Mesenchymal stem cell (in vitro differentiated cells and primary cell): ENCODE measurements at regions not wholly inside any gene's neighbourhood (a gene's known extent, or its start where the extent isn't known, plus 50 kb on each side); places are given as distances from the start of the nearest gene placed in this dataset.

Experiments
- DNase-seq: peaks from one replicate; pipeline ENCODE4 v3.0.0-alpha.2; 2013
- H2AFZ ChIP-seq: one replicate; pipeline ENCODE4 v1.6.1; 2013; ENCODE audit warnings: low read depth, mild to moderate bottlenecking, control low read depth, inconsistent platforms, low read length, moderate library complexity
- H2AK5ac ChIP-seq: 2 replicates; pipeline ENCODE4 v1.6.1; 2013; ENCODE audit warnings: low read length, moderate library complexity, mild to moderate bottlenecking, inconsistent platforms; ENCODE audit not compliant: severe bottlenecking
- H2BK120ac ChIP-seq: one replicate; pipeline ENCODE4 v1.6.1; 2013; ENCODE audit warnings: low read depth, mild to moderate bottlenecking, inconsistent platforms, low read length, moderate library complexity
- H2BK12ac ChIP-seq, 2 experiments: one replicate each; pipeline ENCODE4 v1.6.1; 2013; ENCODE audit warnings: inconsistent platforms in 2 of 2, low read length in 2 of 2, mild to moderate bottlenecking in 2 of 2, moderate library complexity in 2 of 2, control low read depth in 1 of 2
- H2BK15ac ChIP-seq: one replicate; pipeline ENCODE4 v1.6.1; 2013; ENCODE audit warnings: mild to moderate bottlenecking, low read depth, inconsistent platforms; ENCODE audit not compliant: poor library complexity, severe bottlenecking
- H2BK5ac ChIP-seq: 2 replicates; pipeline ENCODE4 v1.6.1; 2013; ENCODE audit warnings: low read depth, mild to moderate bottlenecking, low read length, control low read depth, inconsistent platforms; ENCODE audit not compliant: poor library complexity, severe bottlenecking
- H3K14ac ChIP-seq, 2 experiments: one replicate each; pipeline ENCODE4 v1.6.1; 2013; ENCODE audit warnings: inconsistent platforms in 2 of 2, low read length in 2 of 2, control low read depth in 1 of 2, mild to moderate bottlenecking in 1 of 2, moderate library complexity in 1 of 2
- H3K18ac ChIP-seq, 2 experiments: one replicate each; pipeline ENCODE4 v1.6.1; 2013; ENCODE audit warnings: inconsistent platforms in 2 of 2, low read length in 2 of 2, control low read depth in 1 of 2, low read depth in 1 of 2, mild to moderate bottlenecking in 1 of 2
- H3K23ac ChIP-seq, 2 experiments: one replicate each; pipeline ENCODE4 v1.6.1; 2013; ENCODE audit warnings: inconsistent platforms in 2 of 2, low read length in 2 of 2, mild to moderate bottlenecking in 2 of 2, moderate library complexity in 2 of 2, control low read depth in 1 of 2
- H3K27ac ChIP-seq: 2 replicates; pipeline ENCODE4 v1.5.1; 2013; ENCODE audit warnings: mild to moderate bottlenecking, moderate library complexity, low read length, control low read depth, inconsistent platforms; ENCODE audit not compliant: poor library complexity, severe bottlenecking
- H3K27me3 ChIP-seq, 2 experiments: 2 replicates each; pipeline versions ENCODE4 v1.6.1 to v1.7.0; 2013; ENCODE audit warnings: low read length in 2 of 2, mild to moderate bottlenecking in 2 of 2, moderate library complexity in 2 of 2, control low read depth in 1 of 2, inconsistent platforms in 1 of 2; ENCODE audit not compliant: control insufficient read depth in 1 of 2, insufficient read depth in 1 of 2
- H3K36me3 ChIP-seq, 2 experiments: 2 replicates each; pipeline versions ENCODE4 v1.6.1 to v1.7.0; 2013; ENCODE audit warnings: low read length in 2 of 2, control low read depth in 1 of 2, inconsistent platforms in 1 of 2, low read depth in 1 of 2, mild to moderate bottlenecking in 1 of 2; ENCODE audit not compliant: insufficient read depth in 2 of 2, control insufficient read depth in 1 of 2
- H3K4ac ChIP-seq, 2 experiments: one replicate each; pipeline ENCODE4 v1.6.1; 2013; ENCODE audit warnings: inconsistent platforms in 2 of 2, low read length in 2 of 2, mild to moderate bottlenecking in 2 of 2, moderate library complexity in 2 of 2, control low read depth in 1 of 2, low read depth in 1 of 2
- H3K4me1 ChIP-seq: 2 replicates; pipeline ENCODE4 v1.6.1; 2013; ENCODE audit warnings: low read depth, low read length, control low read depth; ENCODE audit not compliant: control insufficient read depth, insufficient read depth
- H3K4me2 ChIP-seq: 2 replicates; pipeline ENCODE4 v1.6.1; 2013; ENCODE audit warnings: low read length, mild to moderate bottlenecking, inconsistent platforms; ENCODE audit not compliant: poor library complexity, severe bottlenecking
- H3K4me3 ChIP-seq, 2 experiments: 2 replicates each; pipeline versions ENCODE4 v1.5.1 to v1.7.0; 2013; ENCODE audit warnings: low read length in 2 of 2, mild to moderate bottlenecking in 2 of 2, control low read depth in 1 of 2, low read depth in 1 of 2; ENCODE audit not compliant: insufficient read depth in 1 of 2
- H3K79me1 ChIP-seq: replicated peaks from 2 replicates; pipeline ENCODE4 v1.6.1; 2013; ENCODE audit warnings: mild to moderate bottlenecking, control low read depth, low read length, inconsistent platforms; ENCODE audit not compliant: poor library complexity, severe bottlenecking
- H3K9ac ChIP-seq: 2 replicates; pipeline ENCODE4 v1.7.0; 2013; ENCODE audit warnings: mild to moderate bottlenecking, low read length, moderate library complexity
- H3K9me3 ChIP-seq: 2 replicates; pipeline ENCODE4 v1.7.0; 2013; ENCODE audit warnings: mild to moderate bottlenecking, low read length; ENCODE audit not compliant: control insufficient read depth
- H4K8ac ChIP-seq: one replicate; pipeline ENCODE4 v1.6.1; 2013; ENCODE audit warnings: inconsistent platforms, mild to moderate bottlenecking, low read length, moderate library complexity
- H4K91ac ChIP-seq: one replicate; pipeline ENCODE4 v1.6.1; 2013; ENCODE audit warnings: mild to moderate bottlenecking, low read length, inconsistent platforms
- WGBS: methylation state at CpG from one replicate; pipeline ENCODE4 v1.1.7; 2013; ENCODE audit warnings: mixed read lengths; 5-methylcytosine and 5-hydroxymethylcytosine counted together

DNA sequence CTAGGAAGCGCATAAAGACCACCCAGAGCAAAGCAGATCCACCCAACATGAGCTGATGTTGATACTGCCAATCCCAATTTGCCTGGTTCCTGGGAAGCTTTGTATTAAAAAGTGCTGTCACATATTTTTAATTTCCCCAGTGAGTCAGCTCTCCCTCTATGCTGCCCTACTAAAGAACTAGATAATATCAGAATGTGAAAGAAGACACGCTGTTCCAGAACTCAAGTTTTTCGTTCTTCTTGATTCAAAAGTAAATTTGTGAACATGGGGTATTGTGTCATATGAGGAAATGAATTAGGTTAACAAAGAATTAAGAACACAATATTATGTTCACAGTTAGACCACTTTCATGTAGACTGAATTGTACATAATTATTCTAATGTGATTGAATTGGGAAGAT, 734.2 kb upstream of the ALCAM start:
- no peak for DNase-seq
- no peak overlapping the region for H3K23ac ChIP-seq
- H2BK15ac ChIP-seq = no peak overlapping the region
- H3K4me2 ChIP-seq = no peak overlapping the region
- H3K4me1 ChIP-seq = no peaks in the 10 kb centered on the region
- H3K4me3 ChIP-seq = no peak overlapping the region
- no peak overlapping the region for H3K9ac ChIP-seq
- no peaks in the 10 kb centered on the region for H3K9me3 ChIP-seq
- H2BK120ac ChIP-seq = no peak overlapping the region
- H2BK5ac ChIP-seq = no peak overlapping the region
- H3K36me3 ChIP-seq = no peaks in the 10 kb centered on the region
- 100% methylated on average over 1 of the region's 3 CpGs for WGBS
- H3K79me1 ChIP-seq = no peaks in the 10 kb centered on the region
- no peaks in the 10 kb centered on the region for H3K27me3 ChIP-seq
- no peak overlapping the region for H3K4ac ChIP-seq
- no peak overlapping the region for H3K27ac ChIP-seq
- H2AK5ac ChIP-seq = no peak overlapping the region
- no peak overlapping the region for H4K8ac ChIP-seq
- no peak overlapping the region for H3K14ac ChIP-seq
- H4K91ac ChIP-seq = no peak overlapping the region
- H2AFZ ChIP-seq = no peak overlapping the region
- no peak overlapping the region for H3K18ac ChIP-seq
- H2BK12ac ChIP-seq = no peak overlapping the region

DNA sequence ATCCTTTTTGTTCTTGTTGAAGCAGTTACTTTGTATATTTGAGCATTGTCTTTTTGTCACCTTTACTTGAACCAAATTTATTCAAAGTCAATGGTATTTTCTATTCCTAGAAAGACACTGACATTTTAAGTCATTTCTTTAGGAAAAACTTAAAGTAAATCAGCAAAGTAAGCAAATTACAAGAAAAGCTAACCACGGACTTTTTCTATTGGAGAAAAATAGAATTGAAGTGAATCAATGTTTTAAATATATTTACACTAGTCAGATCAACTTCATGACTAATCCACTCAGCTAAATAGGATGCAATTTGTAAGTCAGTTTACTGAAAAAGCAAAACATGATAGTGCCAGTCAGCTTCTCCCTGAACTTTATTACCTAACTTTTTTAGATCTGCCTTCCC, 733.8 kb upstream of the ALCAM start:
- H3K79me1 ChIP-seq = no peaks in the 10 kb centered on the region
- H3K4me2 ChIP-seq = no peak overlapping the region
- H2BK120ac ChIP-seq = no peak overlapping the region
- no peak overlapping the region for H2BK15ac ChIP-seq
- no peak overlapping the region for H3K27ac ChIP-seq
- H3K14ac ChIP-seq = no peak overlapping the region
- H3K4me3 ChIP-seq = no peak overlapping the region
- no peak overlapping the region for H2BK12ac ChIP-seq
- no peaks in the 10 kb centered on the region for H3K36me3 ChIP-seq
- H2AFZ ChIP-seq = no peak overlapping the region
- WGBS = no CpG with 5 or more reads among the region's 1 CpG
- H3K9ac ChIP-seq = no peak overlapping the region
- no peak overlapping the region for H3K18ac ChIP-seq
- peak; percentile 11 for DNase-seq
- H3K27me3 ChIP-seq = no peaks in the 10 kb centered on the region
- H2AK5ac ChIP-seq = no peak overlapping the region
- no peak overlapping the region for H2BK5ac ChIP-seq
- H3K23ac ChIP-seq = no peak overlapping the region
- H4K91ac ChIP-seq = no peak overlapping the region
- H3K4ac ChIP-seq = no peak overlapping the region
- no peak overlapping the region for H4K8ac ChIP-seq
- no peaks in the 10 kb centered on the region for H3K4me1 ChIP-seq
- H3K9me3 ChIP-seq = peaks cover 2% of the 10 kb centered on the region

DNA sequence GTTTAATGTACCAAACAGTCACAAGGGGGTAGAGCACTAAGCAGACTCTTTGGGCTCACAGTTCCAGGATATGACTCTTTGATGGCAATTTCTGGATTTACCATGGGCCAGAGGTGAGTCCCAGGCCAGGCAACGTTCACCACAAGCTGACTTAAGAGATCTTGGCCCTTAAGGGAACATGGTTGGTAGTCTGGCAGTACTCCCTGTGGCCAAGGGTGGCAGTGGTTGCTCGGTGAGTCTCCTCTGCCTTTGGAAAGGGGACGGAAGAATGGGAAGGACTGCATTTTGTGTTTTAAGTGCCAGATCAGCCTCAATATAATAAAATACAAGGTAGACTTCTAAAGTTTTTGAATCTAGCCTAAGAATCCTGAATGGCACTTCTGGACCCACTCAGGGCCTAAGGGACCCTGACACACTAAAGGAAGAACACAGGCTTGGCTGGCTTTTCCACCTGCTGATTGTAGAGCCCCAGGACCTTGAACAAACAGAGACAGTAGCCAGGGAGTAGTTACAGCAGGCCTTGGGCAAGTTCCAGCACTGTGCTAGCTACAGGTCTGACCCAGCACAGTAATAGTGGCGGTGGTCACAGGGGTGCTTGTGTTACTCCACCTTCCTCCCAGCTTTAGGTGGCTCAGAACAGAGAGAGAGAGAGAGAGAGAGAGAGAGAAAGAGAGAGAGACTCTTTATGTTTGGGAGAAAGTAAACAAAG, 730.7 kb upstream of the ALCAM start:
- Histone ChIP-seq H2BK12ac (no peak overlapping the region), H3K9ac (no peak overlapping the region), H3K4me2 (no peak overlapping the region), H3K27me3 (no peaks in the 10 kb centered on the region), H2BK5ac (no peak overlapping the region), H3K18ac (no peak overlapping the region), H3K4me1 (no peaks in the 10 kb centered on the region), H3K79me1 (no peaks in the 10 kb centered on the region), H3K4me3 (no peak overlapping the region), H2AK5ac (no peak overlapping the region), H4K91ac (no peak overlapping the region), H3K14ac (no peak overlapping the region), H3K27ac (no peak overlapping the region), H2AFZ (no peak overlapping the region), H4K8ac (no peak overlapping the region), H3K4ac (no peak overlapping the region), H2BK120ac (no peak overlapping the region), H3K23ac (no peak overlapping the region), H3K9me3 (peaks cover 24% of the 10 kb centered on the region), H2BK15ac (no peak overlapping the region), H3K36me3 (no peaks in the 10 kb centered on the region)
- WGBS = 67% methylated on average over 3 of the region's 4 CpGs
- DNase-seq = no peak

DNA sequence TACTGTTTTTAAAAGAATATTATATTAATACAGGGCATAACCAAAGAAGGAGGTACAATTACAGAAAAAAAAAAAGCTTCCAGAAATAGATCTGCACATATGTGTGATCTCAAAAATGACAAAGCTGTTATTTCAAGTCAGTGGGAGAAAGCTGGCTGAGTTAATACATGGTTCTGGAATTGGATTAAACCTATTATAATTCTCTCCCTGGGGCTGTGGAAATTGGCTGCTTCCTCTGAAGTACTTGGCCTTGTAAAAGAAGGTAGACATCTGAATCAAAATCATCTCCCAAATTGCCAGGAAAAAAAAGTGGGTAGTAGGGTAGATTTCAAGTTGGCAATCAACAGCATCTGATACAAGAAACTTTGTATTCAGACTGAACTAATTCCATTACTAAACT, 723.9 kb upstream of the ALCAM start:
- DNase-seq = no peak
- H3K4ac ChIP-seq = no peak overlapping the region
- H3K23ac ChIP-seq = no peak overlapping the region
- peaks cover 24% of the 10 kb centered on the region for H3K9me3 ChIP-seq
- no peaks in the 10 kb centered on the region for H3K4me1 ChIP-seq
- no peak overlapping the region for H2AK5ac ChIP-seq
- H3K79me1 ChIP-seq = no peaks in the 10 kb centered on the region
- H2AFZ ChIP-seq = no peak overlapping the region
- H3K9ac ChIP-seq = no peak overlapping the region
- H3K18ac ChIP-seq = no peak overlapping the region
- H3K27ac ChIP-seq = no peak overlapping the region
- H4K8ac ChIP-seq = no peak overlapping the region
- no peak overlapping the region for H2BK15ac ChIP-seq
- H3K4me2 ChIP-seq = no peak overlapping the region
- no peak overlapping the region for H2BK5ac ChIP-seq
- no peak overlapping the region for H2BK120ac ChIP-seq
- no peak overlapping the region for H2BK12ac ChIP-seq
- H3K14ac ChIP-seq = no peak overlapping the region
- H3K4me3 ChIP-seq = no peak overlapping the region
- no peaks in the 10 kb centered on the region for H3K36me3 ChIP-seq
- no peaks in the 10 kb centered on the region for H3K27me3 ChIP-seq
- H4K91ac ChIP-seq = no peak overlapping the region
